Activated CD4-positive, alpha-beta T cell treated with anti-CD3 and anti-CD28 coated beads, Interleukin-2, amount 10 ng/mL, durations not matched to agents 7 days and 5 days (primary cell): ENCODE measurements at regions not wholly inside any gene's neighbourhood (a gene's known extent, or its start where the extent isn't known, plus 50 kb on each side); places are given as distances from the start of the nearest gene placed in this dataset.
"Not testable (repeated sequence)": the region's sequence is repeated elsewhere in the genome, so short reads cannot be mapped to it uniquely, and the experiment has no call there.

ENCODE experiments used
- CTCF ChIA-PET: fragments of 350-600 bp; sonication (Branson Sonifier 250); formaldehyde crosslinking; loops from one replicate; lab custom pipeline; 2021; ENCODE audit warnings: antibody characterized with exemption; lab: Charles Lee
- POLR2A ChIA-PET: fragments of 350-600 bp; sonication (Branson Sonifier 250); formaldehyde crosslinking; loops from one replicate; lab custom pipeline; 2021; ENCODE audit warnings: antibody characterized with exemption; lab: Charles Lee
- DNase-seq: peaks from one replicate; pipeline ENCODE4 v3.0.0-alpha.2; 2020
- H3K27ac Mint-ChIP-seq: one replicate; pipeline ENCODE4 v1.8.0; 2021; ENCODE audit warnings: mild to moderate bottlenecking, moderate library complexity, mixed read lengths
- H3K27me3 Mint-ChIP-seq: one replicate; pipeline ENCODE4 v1.8.0; 2021; ENCODE audit warnings: mixed read lengths
- H3K36me3 Mint-ChIP-seq: one replicate; pipeline ENCODE4 v1.8.0; 2021; ENCODE audit warnings: low read depth, mixed read lengths
- H3K4me1 Mint-ChIP-seq: one replicate; pipeline ENCODE4 v1.8.0; 2021; ENCODE audit warnings: mixed read lengths
- H3K4me3 Mint-ChIP-seq: one replicate; pipeline ENCODE4 v1.8.0; 2021; ENCODE audit warnings: mild to moderate bottlenecking, moderate library complexity, mixed read lengths
- H3K9me3 Mint-ChIP-seq: one replicate; pipeline ENCODE4 v1.8.0; 2021; ENCODE audit warnings: mixed read lengths

DNA sequence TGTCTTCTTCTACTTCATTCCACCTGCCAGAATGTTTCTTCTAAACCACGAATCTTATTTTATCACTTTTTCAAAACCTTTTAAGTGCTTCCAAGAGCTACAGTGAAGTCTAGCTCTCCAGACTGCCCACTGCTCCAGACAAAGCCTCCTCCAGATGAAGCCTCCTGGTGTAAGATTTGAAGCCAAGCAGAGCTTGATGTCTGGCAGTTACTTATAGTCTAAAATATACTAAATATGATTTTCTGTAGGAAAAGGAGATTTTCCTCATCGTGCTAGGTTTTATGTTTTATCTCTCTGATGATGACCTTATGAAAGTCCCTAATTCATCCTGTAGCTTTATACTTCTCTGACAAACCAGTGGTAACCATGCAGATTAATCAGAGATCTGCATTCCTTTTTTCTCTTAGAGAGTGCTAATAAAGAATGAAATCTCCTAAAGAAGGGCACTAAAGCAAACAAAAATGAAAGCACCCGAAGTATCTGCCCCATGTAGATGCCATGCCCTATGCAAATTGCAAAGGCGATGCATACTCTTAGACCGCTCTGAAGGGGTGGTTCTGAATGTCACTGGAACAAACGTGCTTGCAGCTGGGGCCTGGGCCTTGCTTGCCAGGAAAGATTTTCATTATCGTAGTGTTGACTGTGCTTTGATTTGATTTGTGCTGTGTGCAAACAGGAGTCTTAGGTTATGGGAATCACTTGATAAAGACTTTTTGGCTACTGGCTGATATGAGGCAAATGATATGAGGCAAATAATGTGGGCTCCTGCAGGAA is 314.2 kb downstream of the PID1 start:
- H3K4me1 Mint-ChIP-seq, result no peaks in the 10 kb centered on the region
- no peak overlapping the region for H3K4me3 Mint-ChIP-seq
- no peak overlapping the region for H3K27ac Mint-ChIP-seq
- H3K9me3 Mint-ChIP-seq, result peaks cover 11% of the 10 kb centered on the region
- POLR2A ChIA-PET, result no interaction called here
- DNase-seq, result no peak
- H3K36me3 Mint-ChIP-seq, result no peaks in the 10 kb centered on the region
- H3K27me3 Mint-ChIP-seq, result no peaks in the 10 kb centered on the region
- CTCF ChIA-PET, result no interaction called here

DNA sequence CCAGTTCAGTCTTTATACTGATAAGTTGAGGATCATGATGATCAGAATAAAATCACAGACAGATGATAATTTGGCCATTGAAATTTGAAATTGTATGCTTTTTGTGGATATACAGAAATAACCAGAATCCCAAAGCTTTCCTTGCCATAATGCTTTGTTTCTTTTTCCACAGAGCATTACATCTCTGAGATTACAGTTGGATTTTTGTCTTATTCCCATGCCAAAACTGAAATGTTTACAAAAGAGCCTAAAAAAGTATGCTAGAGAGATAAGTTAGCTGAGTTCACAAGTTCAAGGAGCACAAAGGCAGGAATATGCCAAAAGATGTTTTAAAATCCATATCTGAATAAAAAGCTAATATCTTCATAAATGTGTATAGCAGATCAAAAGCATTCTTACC is 321.3 kb downstream of the PID1 start:
- H3K4me3 Mint-ChIP-seq, result no peak overlapping the region
- no peaks in the 10 kb centered on the region for H3K27me3 Mint-ChIP-seq
- peaks cover 9% of the 10 kb centered on the region for H3K9me3 Mint-ChIP-seq
- H3K27ac Mint-ChIP-seq, result no peak overlapping the region
- CTCF ChIA-PET, result no interaction called here
- H3K36me3 Mint-ChIP-seq, result no peaks in the 10 kb centered on the region
- no peaks in the 10 kb centered on the region for H3K4me1 Mint-ChIP-seq
- no peak for DNase-seq
- POLR2A ChIA-PET, result no interaction called here

DNA sequence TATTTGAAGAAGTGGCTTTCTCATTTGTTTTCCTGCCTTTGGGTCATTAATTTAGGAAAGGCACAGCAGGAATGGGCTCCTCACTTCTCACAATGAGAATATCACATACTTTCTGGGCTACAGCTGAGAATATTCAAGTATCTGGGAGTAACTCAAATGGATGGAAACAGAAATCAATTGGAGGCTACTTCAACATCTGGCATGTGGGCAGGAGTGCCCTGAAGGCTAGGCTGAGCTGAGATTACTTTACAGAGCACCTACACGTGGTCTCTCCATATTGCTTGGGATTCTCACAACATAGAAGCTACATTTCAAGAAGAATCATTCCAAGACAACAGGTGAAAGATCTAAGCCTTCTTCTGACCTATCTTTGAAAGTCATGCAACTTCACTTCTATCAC is 325.4 kb downstream of the PID1 start:
- no peak overlapping the region for H3K27ac Mint-ChIP-seq
- H3K27me3 Mint-ChIP-seq, result no peaks in the 10 kb centered on the region
- no peaks in the 10 kb centered on the region for H3K36me3 Mint-ChIP-seq
- no peak for DNase-seq
- no peak overlapping the region for H3K4me3 Mint-ChIP-seq
- POLR2A ChIA-PET, result no interaction called here
- H3K4me1 Mint-ChIP-seq, result no peaks in the 10 kb centered on the region
- H3K9me3 Mint-ChIP-seq, result peaks cover 11% of the 10 kb centered on the region
- CTCF ChIA-PET, result no interaction called here

DNA sequence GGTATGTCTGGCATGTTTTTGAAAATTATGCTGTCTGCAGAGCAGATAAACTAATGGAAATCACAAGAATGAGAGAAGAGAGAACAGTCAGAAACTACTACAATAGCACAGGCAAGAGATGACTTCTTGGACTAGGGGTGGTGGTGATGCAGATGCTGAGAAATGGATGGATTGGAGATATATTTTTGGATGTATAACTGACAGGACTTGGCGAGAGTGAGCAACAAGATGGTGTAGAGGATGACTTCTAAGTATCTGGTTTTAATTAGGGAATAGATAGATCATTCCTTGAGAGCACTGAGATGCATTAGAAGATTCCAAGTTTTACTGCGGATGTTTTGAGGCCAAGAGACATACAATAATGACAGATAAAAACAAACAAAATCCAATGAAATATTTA is 328.2 kb downstream of the PID1 start:
- Mint-ChIP-seq H3K27me3 (no peaks in the 10 kb centered on the region), H3K4me1 (no peaks in the 10 kb centered on the region), H3K9me3 (peaks cover 9% of the 10 kb centered on the region), H3K4me3 (no peak overlapping the region), H3K36me3 (no peaks in the 10 kb centered on the region), H3K27ac (no peak overlapping the region)
- DNase-seq, result no peak
- POLR2A ChIA-PET, result no interaction called here
- CTCF ChIA-PET, result no interaction called here

DNA sequence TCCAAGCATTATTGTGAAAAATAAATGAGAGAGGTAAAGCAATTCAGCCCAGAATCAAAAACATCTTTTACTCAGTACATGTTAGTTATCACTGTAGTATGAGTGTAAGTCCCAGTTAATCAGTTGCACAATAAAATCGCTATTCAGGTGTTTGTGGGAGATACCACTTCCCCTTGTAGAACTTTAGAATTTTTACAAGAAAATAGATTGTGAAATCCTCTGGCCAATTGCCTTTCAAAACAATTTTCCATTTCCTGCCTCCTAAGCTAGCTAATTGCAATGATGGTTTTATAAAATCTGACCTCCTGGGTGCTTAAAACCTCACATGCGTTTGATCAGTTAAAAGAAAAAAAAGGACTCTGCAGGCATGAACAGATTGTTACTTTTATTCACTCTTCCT is 332.5 kb downstream of the PID1 start:
- H3K27ac Mint-ChIP-seq, result no peak overlapping the region
- no peaks in the 10 kb centered on the region for H3K27me3 Mint-ChIP-seq
- H3K36me3 Mint-ChIP-seq, result no peaks in the 10 kb centered on the region

DNA sequence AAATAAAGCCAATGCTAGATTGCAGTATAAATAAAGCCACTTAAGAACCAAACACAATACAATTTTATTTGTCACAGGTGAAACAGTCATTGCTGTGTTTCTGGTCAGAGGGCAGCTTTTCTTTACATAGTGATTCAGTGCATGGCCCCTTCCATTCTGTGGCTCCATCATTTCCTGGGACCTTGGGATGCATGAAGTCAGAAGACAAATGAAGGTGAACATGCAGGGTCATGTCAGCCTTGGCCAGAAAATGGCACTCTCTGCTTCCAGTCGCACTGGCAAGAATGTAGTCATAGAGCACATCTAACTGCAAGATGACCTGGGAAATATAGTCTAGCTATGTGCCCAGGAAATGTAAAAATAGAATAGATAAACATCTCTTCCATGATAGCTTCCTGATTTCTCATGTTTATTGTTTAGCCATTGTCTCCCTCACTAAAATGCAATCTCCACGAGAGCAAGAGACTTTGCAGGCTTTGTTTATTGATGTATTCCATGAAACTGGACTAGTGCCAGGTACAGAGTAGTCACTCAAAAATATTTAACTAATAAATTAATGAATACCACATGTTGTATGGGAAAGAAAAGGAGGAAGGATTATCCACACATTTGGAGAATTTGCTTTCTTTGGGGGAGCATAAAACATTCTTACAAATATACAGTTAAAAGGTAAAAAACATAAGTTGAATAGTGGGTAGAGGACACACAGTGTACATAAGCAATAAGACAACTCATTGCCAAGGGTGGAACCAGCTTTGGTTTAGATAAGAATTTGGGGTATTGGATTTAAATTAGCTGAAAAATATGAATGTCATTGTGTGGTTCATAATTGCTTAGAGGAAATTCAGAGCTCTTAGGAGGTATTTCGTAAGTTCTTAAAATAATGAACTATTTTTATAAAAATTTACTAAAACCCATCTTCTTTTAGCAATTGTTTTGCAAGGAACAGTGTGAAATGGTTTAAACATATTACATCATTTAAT is 343.8 kb downstream of the PID1 start:
- POLR2A ChIA-PET, result no interaction called here
- H3K27ac Mint-ChIP-seq, result no peak overlapping the region
- H3K9me3 Mint-ChIP-seq, result peaks cover 20% of the 10 kb centered on the region
- H3K36me3 Mint-ChIP-seq, result no peaks in the 10 kb centered on the region
- H3K4me3 Mint-ChIP-seq, result no peak overlapping the region
- no peaks in the 10 kb centered on the region for H3K4me1 Mint-ChIP-seq
- CTCF ChIA-PET, result no interaction called here
- DNase-seq, result no peak
- no peaks in the 10 kb centered on the region for H3K27me3 Mint-ChIP-seq

More for the DNA sequence above, 332.5 kb downstream of the PID1 start:
- CTCF ChIA-PET, result no interaction called here
- DNase-seq, result no peak
- Mint-ChIP-seq H3K9me3 (peaks cover 12% of the 10 kb centered on the region), H3K4me1 (no peaks in the 10 kb centered on the region), H3K4me3 (no peak overlapping the region)
- POLR2A ChIA-PET, result no interaction called here

DNA sequence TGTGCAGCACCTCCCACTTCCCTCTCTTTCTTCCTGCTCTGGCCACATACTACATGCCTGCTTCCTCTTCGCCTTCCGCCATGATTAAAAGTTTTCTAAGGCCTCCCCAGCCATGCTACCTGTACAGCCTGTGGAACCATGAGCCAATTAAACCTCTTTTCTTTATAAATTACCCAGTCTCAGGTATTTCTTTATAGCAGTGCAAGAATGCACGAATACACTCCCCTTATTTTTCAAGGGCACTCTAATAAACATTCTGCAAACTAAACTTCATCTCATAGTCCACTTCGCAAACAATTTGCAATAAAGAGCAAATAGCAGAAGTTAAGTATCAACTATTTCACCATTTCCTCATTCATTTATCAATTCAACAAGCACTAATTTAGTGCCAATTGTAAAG is 351.3 kb downstream of the PID1 start:
- H3K4me3 Mint-ChIP-seq, result no peak overlapping the region
- H3K9me3 Mint-ChIP-seq, result peaks cover 9% of the 10 kb centered on the region
- H3K4me1 Mint-ChIP-seq, result no peaks in the 10 kb centered on the region
- no peak for DNase-seq
- POLR2A ChIA-PET, result no interaction called here
- no peaks in the 10 kb centered on the region for H3K27me3 Mint-ChIP-seq
- no peak overlapping the region for H3K27ac Mint-ChIP-seq
- no peaks in the 10 kb centered on the region for H3K36me3 Mint-ChIP-seq
- CTCF ChIA-PET, result no interaction called here

DNA sequence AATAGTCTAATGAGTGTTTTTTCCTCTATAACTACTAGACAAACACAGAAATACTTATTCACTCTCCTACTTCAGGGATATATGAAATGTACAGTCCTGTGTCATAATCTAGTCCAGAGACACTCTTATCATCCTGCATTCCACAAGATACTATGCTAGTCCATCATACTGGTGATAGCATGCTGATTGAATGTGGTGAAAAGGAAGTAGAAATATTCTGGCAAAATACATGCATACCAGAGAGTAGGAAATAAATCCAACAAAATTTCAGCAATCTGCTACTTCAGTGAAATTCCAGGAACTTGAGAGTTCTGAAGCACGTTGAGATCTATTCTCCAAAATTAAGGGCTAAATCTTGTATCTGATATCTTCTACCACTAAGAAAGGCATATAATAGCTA is 353.9 kb downstream of the PID1 start:
- CTCF ChIA-PET, result no interaction called here
- Mint-ChIP-seq H3K4me1 (no peaks in the 10 kb centered on the region), H3K9me3 (peaks cover 2% of the 10 kb centered on the region)

DNA sequence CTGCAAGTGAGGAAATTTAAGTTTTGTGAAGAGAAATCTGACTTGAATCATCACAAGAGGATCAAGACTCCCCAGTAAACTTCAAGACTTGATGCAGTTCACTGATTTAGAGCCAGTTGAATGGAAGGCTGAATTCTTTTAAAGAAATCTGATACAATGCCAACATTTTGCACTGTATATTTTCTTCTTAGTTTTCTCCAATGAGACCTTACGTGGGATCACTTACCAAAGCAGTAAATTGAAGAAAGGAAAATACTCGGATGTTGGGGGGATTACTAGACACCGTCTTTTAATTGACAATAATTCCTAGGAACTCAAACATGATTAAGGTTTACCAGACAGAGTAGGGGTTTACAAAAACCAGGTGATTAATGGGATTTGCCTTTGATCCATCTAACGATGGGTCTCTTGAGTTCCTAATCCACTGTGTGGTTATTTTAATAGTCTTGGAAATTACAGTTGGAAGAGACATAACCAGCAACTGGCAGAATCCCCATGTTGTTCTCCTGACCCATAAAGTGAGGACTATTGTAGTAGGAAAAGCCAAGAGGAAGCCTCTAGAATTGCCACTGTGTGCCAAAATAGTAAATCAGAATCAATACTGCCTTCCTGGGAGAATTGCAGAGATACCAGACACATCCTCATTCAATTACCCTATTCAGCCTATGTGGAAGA is 354.5 kb downstream of the PID1 start:
- POLR2A ChIA-PET, result no interaction called here
- Mint-ChIP-seq H3K36me3 (no peaks in the 10 kb centered on the region), H3K4me3 (no peak overlapping the region), H3K9me3 (peaks cover 2% of the 10 kb centered on the region), H3K27me3 (no peaks in the 10 kb centered on the region), H3K4me1 (no peaks in the 10 kb centered on the region), H3K27ac (no peak overlapping the region)
- no peak for DNase-seq
- CTCF ChIA-PET, result no interaction called here

More for the DNA sequence above, 353.9 kb downstream of the PID1 start:
- H3K4me3 Mint-ChIP-seq, result no peak overlapping the region
- no peak for DNase-seq
- H3K36me3 Mint-ChIP-seq, result no peaks in the 10 kb centered on the region
- H3K27me3 Mint-ChIP-seq, result no peaks in the 10 kb centered on the region
- no peak overlapping the region for H3K27ac Mint-ChIP-seq
- POLR2A ChIA-PET, result no interaction called here

DNA sequence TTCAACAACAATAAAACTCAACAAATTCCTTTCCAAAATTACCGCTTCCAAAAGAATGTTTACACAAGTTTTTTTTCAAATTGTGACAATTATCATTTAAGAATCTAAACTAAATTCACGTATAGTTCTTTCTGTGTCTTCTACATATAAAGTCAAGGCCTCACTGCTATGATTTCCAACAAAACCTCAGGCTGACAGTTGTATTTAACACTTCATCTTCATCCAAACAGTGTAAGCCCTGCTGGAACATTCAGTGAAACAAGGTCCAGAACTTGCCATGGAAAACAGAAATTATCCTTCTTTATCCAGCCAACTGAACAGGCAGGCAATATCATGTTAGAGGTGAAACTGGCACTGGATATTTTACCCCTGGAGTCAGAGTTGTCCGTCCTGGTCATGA is 357.9 kb downstream of the PID1 start:
- CTCF ChIA-PET, result no interaction called here
- Mint-ChIP-seq H3K36me3 (no peaks in the 10 kb centered on the region), H3K27ac (no peak overlapping the region), H3K4me1 (no peaks in the 10 kb centered on the region), H3K27me3 (no peaks in the 10 kb centered on the region), H3K9me3 (no peaks in the 10 kb centered on the region), H3K4me3 (no peak overlapping the region)
- POLR2A ChIA-PET, result no interaction called here
- DNase-seq, result no peak

DNA sequence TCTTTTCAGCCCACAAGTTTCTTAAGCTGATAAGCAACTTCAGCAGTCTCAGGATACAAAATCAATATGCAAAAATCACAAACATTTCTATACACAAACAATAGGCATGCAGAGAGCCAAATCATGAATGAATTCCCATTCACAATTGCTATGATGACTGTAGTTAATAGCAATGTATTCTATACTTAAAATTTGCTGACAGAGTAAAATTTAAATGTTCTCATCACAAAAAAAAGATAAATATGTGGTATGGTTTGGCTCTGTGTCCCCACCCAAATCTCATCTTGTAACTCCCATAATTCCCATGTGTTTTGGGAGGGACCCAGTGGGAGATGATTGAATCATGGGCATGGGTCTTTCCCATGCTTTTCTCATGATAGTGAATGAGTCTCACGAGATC is 360.2 kb downstream of the PID1 start:
- H3K27ac Mint-ChIP-seq, H3K27me3 Mint-ChIP-seq, CTCF ChIA-PET, DNase-seq, H3K9me3 Mint-ChIP-seq, H3K4me3 Mint-ChIP-seq, H3K36me3 Mint-ChIP-seq, H3K4me1 Mint-ChIP-seq, POLR2A ChIA-PET: not testable (repeated sequence)

DNA sequence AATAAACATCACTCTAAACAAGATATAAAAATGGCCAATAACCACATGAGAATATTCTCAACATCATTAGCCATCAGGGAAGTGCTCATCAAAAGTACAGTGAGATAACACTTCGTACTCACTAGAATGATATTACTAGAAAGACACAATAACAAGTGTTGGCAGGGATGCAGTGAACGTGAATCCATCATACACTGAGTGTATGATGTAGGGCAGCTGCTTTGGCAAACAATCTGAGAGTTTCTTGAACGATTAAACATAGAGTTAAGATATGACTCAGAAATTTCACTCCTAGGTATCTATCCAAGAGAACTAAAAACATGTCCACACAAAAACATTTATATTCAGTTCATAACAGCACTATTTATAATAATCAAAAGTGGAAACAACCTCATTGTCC is 368.9 kb downstream of the PID1 start:
- Mint-ChIP-seq H3K4me3 (no peak overlapping the region), H3K27me3 (no peaks in the 10 kb centered on the region), H3K36me3 (no peaks in the 10 kb centered on the region), H3K9me3 (no peaks in the 10 kb centered on the region), H3K4me1 (no peaks in the 10 kb centered on the region), H3K27ac (no peak overlapping the region)
- CTCF ChIA-PET, result no interaction called here
- DNase-seq, result no peak
- POLR2A ChIA-PET, result no interaction called here

DNA sequence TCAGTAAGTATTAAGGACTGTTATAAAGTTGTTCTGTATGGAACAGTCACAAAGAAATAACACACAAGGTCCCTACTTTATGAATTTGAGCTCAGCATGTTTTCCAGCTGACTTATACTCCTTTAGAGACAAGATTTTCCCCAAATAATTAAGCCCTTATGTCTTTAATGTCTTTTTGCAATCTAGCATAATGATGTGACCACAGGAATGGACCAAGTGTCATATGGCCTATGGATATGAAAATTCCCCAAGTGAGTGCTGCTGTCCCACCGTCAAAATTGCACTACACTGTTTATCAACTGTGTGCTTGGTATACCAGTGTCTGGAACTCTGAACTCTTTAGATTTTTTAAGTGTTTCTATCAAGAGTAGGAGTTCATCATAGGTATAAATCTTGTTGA is 369.6 kb downstream of the PID1 start:
- H3K4me3 Mint-ChIP-seq, result no peak overlapping the region
- H3K27ac Mint-ChIP-seq, result no peak overlapping the region
- POLR2A ChIA-PET, result no interaction called here
- DNase-seq, result no peak
- H3K4me1 Mint-ChIP-seq, result no peaks in the 10 kb centered on the region
- no peaks in the 10 kb centered on the region for H3K27me3 Mint-ChIP-seq
- H3K36me3 Mint-ChIP-seq, result no peaks in the 10 kb centered on the region
- H3K9me3 Mint-ChIP-seq, result no peaks in the 10 kb centered on the region
- CTCF ChIA-PET, result no interaction called here
